ENCODE measurements at regions not wholly inside any gene's neighbourhood (a gene's known extent, or its start where the extent isn't known, plus 50 kb on each side); places are given as distances from the start of the nearest gene placed in this dataset.

DNA sequence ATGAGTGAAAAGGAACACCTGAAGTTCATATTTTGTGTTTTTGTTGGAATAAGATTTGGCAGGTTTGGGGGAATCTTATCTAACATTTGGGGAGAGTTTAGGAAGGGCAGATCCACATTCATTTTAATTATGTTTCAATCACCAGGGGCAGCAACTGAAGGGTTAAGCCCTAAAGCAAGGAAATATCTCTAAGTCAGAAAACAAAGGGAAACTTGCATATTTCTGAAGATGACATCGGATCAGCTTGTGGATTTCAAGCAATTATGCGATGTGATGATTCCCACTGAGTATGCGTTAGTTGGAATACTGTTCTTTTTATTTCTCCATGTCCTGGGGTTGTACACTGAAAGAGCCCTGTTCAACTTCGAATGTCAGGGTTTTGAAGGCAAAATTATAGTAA lies 59.8 kb upstream of the NFIB start:
- Histone ChIP-seq H2AFZ (ENCODE audit: low read depth, low read length) (peak overlapping the region; percentile 5), H3K4me2 (ENCODE audit: insufficient read depth, low read length) (peak overlapping the region; percentile 85), H3K27me3 (ENCODE audit: control insufficient read depth in 2 of 2, insufficient read depth in 2 of 2, low read length in 2 of 2) (no peaks in the 10 kb centered on the region), H3K4me1 (ENCODE audit: control insufficient read depth, extremely low read depth, insufficient read depth, low read length) (peaks cover 36% of the 10 kb centered on the region), H3K36me3 (ENCODE audit: control insufficient read depth in 2 of 2, extremely low read depth in 1 of 2, insufficient read depth in 2 of 2, low read length in 2 of 2) (no peaks in the 10 kb centered on the region), H3K4me3 (replicated peaks in 1 of 3; ENCODE audit: insufficient read depth in 1 of 3, low read depth in 1 of 3, low read length in 3 of 3) (no peak overlapping the region), H3K9me1 (replicated peaks; ENCODE audit: control insufficient read depth, extremely low read depth, insufficient read depth, low read length) (no peaks in the 10 kb centered on the region), H3K27ac (ENCODE audit: insufficient read depth, low read depth, low read length) (peak overlapping the region; percentile 96), H3K9me3 (replicated peaks; ENCODE audit: control insufficient read depth, insufficient read depth, low read length) (no peaks in the 10 kb centered on the region), H4K20me1 (replicated peaks; ENCODE audit: control insufficient read depth, extremely low read depth, insufficient read depth, low read length) (no peaks in the 10 kb centered on the region), H3K9ac (replicated peaks; ENCODE audit: extremely low read depth, insufficient read depth, low read length) (peak overlapping the region; percentile 63), H3K79me2 (ENCODE audit: control insufficient read depth, insufficient read depth, low read length) (no peaks in the 10 kb centered on the region)
- POLR2A ChIA-PET = no interaction called here
- FAIRE-seq = peak; percentile 56
- peak; percentile 53 for DNase-seq (ENCODE audit: low read depth, low spot score)
- intact Hi-C loops (cut with micrococcal nuclease) = loop anchor here (5.0 kb wide), 2 partner anchors 54 to 156 kb away; no protein-coding TSS in a partner anchor
- CTCF ChIA-PET = interaction anchor here (2.4 to 5.4 kb wide), 2 partner anchors 19 to 946 kb away, joined by 8 to 60 read pairs; no protein-coding TSS in a partner anchor
- dilution Hi-C loops (cut with MboI; ENCODE audit: extremely low pct_ligation_motif_present, low sequenced_read_pairs) = no loop called here
- TF ChIP-seq GATA2 (IDR thresholded peaks at IDR 0.05; ENCODE audit: insufficient read depth, insufficient read length, low read depth, low read length) = no peak
- no peak for TF ChIP-seq EZH2 (IDR thresholded peaks at IDR 0.05; ENCODE audit: borderline replicate concordance, low read depth, low read length, severe bottlenecking)
- no TSS peak for BruUV-seq (replicated peaks)

DNA sequence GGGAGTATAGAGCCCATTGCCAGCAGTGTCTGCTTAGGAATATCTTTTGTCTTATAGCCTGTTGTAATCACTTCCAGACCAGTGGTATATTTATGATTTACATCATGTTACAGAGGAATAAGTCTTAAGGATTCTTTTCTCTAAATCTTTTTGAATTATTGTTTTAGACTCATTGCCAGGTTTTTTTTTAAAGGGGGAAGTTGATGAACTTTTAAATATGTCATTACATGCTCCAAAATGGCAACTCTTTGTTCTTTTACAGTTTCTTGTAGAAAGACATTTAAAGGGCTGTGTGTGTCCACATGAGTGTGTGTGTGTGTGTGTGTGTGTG lies 59.4 kb upstream of the NFIB start:
- Histone ChIP-seq H3K36me3 (ENCODE audit: control insufficient read depth in 2 of 2, extremely low read depth in 1 of 2, insufficient read depth in 2 of 2, low read length in 2 of 2) (no peaks in the 10 kb centered on the region), H3K9me1 (replicated peaks; ENCODE audit: control insufficient read depth, extremely low read depth, insufficient read depth, low read length) (no peaks in the 10 kb centered on the region), H3K4me2 (ENCODE audit: insufficient read depth, low read length) (peak overlapping the region; percentile 85), H3K4me1 (ENCODE audit: control insufficient read depth, extremely low read depth, insufficient read depth, low read length) (peaks cover 36% of the 10 kb centered on the region), H2AFZ (ENCODE audit: low read depth, low read length) (peak overlapping the region; percentile 5), H4K20me1 (replicated peaks; ENCODE audit: control insufficient read depth, extremely low read depth, insufficient read depth, low read length) (no peaks in the 10 kb centered on the region), H3K27ac (ENCODE audit: insufficient read depth, low read depth, low read length) (peak overlapping the region; percentile 96), H3K4me3 (replicated peaks in 1 of 3; ENCODE audit: insufficient read depth in 1 of 3, low read depth in 1 of 3, low read length in 3 of 3) (peak overlapping the region in 1 of 3 experiments; percentile 29), H3K9ac (replicated peaks; ENCODE audit: extremely low read depth, insufficient read depth, low read length) (peak overlapping the region; percentile 63), H3K27me3 (ENCODE audit: control insufficient read depth in 2 of 2, insufficient read depth in 2 of 2, low read length in 2 of 2) (no peaks in the 10 kb centered on the region), H3K79me2 (ENCODE audit: control insufficient read depth, insufficient read depth, low read length) (no peaks in the 10 kb centered on the region), H3K9me3 (replicated peaks; ENCODE audit: control insufficient read depth, insufficient read depth, low read length) (no peaks in the 10 kb centered on the region)
- no peak for DNase-seq (ENCODE audit: low read depth, low spot score)
- FAIRE-seq = no peak
- TF ChIP-seq POLR2A (IDR thresholded peaks at IDR 0.05; ENCODE audit: low read depth, low read length) = no peak
- TF ChIP-seq, protein P1, sequence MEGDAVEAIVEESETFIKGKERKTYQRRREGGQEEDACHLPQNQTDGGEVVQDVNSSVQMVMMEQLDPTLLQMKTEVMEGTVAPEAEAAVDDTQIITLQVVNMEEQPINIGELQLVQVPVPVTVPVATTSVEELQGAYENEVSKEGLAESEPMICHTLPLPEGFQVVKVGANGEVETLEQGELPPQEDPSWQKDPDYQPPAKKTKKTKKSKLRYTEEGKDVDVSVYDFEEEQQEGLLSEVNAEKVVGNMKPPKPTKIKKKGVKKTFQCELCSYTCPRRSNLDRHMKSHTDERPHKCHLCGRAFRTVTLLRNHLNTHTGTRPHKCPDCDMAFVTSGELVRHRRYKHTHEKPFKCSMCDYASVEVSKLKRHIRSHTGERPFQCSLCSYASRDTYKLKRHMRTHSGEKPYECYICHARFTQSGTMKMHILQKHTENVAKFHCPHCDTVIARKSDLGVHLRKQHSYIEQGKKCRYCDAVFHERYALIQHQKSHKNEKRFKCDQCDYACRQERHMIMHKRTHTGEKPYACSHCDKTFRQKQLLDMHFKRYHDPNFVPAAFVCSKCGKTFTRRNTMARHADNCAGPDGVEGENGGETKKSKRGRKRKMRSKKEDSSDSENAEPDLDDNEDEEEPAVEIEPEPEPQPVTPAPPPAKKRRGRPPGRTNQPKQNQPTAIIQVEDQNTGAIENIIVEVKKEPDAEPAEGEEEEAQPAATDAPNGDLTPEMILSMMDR (IDR thresholded peaks at IDR 0.05; ENCODE audit: extremely low read depth in 1 of 2, insufficient read depth in 1 of 2, low read depth in 1 of 2, low read length in 2 of 2) = no peak
- TF ChIP-seq GATA2 (IDR thresholded peaks at IDR 0.05; ENCODE audit: insufficient read depth, insufficient read length, low read depth, low read length) = no peak
- no peak for TF ChIP-seq EZH2 (IDR thresholded peaks at IDR 0.05; ENCODE audit: borderline replicate concordance, low read depth, low read length, severe bottlenecking)
- no peak for TF ChIP-seq JUN (IDR thresholded peaks at IDR 0.05; ENCODE audit: borderline replicate concordance, insufficient read depth, insufficient read length, low read depth)
- TF ChIP-seq, protein P2, sequence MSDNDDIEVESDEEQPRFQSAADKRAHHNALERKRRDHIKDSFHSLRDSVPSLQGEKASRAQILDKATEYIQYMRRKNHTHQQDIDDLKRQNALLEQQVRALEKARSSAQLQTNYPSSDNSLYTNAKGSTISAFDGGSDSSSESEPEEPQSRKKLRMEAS (IDR thresholded peaks at IDR 0.05; ENCODE audit: insufficient read depth, insufficient read length) = no peak
- TF ChIP-seq MYC (IDR thresholded peaks at IDR 0.05; ENCODE audit: low read depth, low read length) = no peak
- ChIA-PET CTCF (interaction anchor here (1.1 to 5.4 kb wide), 9 partner anchors 8 to 946 kb away, joined by 3 to 60 read pairs (median 7); no protein-coding TSS in a partner anchor), POLR2A (interaction anchor here (1.0 kb wide), 1 partner anchor 25 kb away, joined by 5 read pairs; no protein-coding TSS in a partner anchor)
- intact Hi-C loops (cut with micrococcal nuclease) = loop anchor here (5.0 kb wide), 2 partner anchors 54 to 156 kb away; no protein-coding TSS in a partner anchor
- BruUV-seq (replicated peaks) = TSS peak; percentile 92
- dilution Hi-C loops (cut with MboI; ENCODE audit: extremely low pct_ligation_motif_present, low sequenced_read_pairs) = no loop called here
